HG03045 (cell line): ENCODE measurements at regions not wholly inside any gene's neighbourhood (a gene's known extent, or its start where the extent isn't known, plus 50 kb on each side); places are given as distances from the start of the nearest gene placed in this dataset.
A peak's percentile ranks its signal among the peaks of the same experiment; 100 is the strongest.
"Not testable (repeated sequence)": the region's sequence is repeated elsewhere in the genome, so short reads cannot be mapped to it uniquely, and the experiment has no call there.

Source experiments
- ATAC-seq: cut with Tn5 transposase; IDR thresholded peaks from one replicate; pipeline ENCODE4 v1.9.1; 2021; ENCODE audit warnings: mild to moderate bottlenecking, moderate library complexity; ENCODE audit not compliant: unreplicated experiment

DNA sequence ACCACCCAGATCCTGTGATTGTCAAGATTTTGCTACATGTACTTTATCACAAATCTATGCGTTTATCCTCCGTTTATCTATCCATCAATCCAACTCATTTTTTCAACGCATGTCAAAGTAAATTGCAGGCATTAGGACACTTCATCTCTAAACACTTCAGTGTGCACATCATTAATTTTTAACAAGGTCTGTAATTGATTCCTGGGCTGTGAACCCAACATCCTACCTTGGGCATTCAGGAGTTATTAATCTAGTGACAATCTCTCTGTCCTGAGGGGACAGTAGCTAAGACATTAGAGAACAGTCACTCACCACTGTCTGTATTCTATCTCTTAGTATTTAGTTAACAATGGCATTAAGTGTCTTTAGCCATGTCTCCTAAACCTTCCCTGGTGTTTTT lies 264.7 kb downstream of the SOX9 start:
- ATAC-seq: no peak

DNA sequence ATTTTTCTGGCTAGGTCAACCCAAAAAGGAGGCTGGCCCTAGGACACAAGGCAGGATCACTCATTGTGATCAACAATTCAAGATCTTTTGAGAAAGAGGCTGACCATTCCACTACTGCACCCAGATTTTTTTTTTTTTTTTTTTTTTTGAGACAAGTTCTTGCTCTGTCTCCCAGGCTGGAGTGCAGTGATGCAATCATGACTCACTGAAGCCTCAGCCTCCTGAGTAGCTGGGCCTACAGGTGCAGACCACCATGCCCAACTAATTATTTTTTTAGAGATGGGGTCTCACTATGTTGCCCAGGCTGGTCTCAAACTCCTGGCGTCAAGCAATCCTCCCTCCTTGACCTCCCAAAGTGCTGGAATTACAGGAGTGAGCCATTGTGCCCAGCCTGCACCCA lies 265.4 kb downstream of the SOX9 start:
- ATAC-seq: not testable (repeated sequence)

DNA sequence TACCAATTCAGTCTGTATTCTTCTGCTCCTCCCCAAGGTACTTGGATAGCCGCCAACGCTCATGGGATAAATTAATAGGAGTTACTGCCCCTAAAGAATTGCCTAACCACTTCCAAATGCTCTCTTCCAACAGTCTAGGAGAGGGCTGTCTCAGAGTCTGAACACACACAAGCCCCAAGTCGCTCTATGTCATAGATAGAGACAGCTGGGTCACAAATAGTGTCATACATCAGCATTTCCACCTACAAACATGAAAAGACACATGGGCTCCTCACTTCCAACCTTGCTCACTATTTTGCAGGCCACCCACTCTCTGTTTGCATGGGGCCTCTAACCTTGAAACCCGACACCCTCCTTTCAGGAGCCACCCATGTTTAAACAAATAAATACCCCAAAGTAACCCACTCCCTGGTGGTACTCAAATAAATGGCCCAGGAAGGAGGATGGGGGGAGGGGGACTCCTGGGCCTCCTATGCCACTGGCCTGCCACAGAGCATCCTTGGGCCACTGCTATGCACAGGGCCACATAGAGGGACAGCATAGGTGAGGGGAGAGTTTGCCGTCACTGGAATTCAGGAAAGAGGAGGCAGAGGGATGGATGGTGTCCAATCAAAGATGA lies 265.9 kb downstream of the SOX9 start:
- no peak for ATAC-seq

DNA sequence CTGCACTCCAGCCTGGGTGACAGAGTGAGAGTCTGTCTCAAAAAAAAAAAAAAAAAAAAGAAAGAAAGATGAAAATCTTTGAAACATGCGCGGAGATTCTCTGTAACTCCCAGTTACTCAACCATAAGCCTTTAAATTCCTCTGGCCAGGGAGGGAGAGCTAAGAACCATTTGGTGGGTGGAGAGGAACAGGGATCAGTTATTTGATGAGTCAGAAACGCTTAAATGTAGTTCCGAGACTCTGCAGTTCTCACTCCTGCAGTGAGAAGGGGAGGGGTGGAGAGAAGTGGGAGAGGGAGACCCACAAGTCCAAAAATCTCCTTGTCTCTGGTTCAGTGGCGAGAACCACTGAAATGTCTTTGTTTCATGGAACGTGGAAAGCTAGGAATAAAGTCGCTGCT lies 266.7 kb downstream of the SOX9 start:
- no peak for ATAC-seq

DNA sequence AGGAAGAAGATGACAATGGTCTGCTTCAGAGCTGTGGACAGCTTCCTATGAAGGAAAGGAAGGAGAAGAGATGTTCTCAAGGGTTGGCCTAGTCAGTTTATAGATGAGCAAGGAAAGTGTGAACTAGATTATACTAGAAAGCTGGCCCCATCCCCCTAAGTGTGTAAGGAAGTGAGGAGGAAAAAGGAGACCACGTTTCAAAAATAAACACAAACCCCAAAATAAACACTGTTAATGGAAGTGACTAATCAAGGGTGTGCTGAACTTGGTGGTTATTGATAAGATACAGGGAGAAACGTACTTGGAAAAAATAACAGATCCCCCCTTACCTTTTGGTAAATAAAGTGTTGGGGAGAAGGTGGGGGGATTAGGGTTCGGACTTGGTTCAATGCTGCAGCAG lies 267.1 kb downstream of the SOX9 start:
- no peak for ATAC-seq

DNA sequence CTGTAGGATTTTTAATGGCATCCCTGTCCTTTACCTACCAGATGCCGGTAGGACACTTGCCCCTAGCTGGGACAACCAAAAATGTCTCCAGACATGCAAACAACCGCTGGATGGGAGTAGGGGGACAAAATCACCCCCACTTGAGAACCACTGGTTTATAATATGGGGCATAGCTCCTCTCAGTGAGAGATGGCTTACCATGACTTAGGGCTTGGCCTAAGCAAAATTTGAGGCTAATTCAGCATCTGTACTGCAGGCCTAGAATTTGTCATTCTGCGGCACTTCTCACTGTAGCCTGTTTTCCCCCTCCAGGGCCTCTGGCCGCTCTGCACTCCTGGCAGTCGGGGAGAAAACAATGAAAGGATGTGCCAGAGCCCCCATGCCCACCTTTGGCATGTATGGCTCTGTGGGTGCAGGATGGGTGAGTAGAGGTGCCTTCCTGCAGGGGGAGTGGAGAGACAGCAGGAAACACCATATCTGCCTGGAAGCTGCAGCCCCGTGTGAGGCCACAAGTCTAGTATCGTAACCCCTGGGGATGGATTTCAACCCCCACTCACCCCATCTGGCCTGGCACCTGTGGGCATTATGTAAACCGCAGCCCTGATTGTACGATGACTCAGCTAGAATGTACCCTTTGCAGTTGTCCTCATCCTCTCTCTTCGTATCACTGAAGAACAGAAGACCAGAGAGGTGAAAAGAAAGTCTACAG lies 268.1 kb downstream of the SOX9 start:
- ATAC-seq: peak; percentile 48

DNA sequence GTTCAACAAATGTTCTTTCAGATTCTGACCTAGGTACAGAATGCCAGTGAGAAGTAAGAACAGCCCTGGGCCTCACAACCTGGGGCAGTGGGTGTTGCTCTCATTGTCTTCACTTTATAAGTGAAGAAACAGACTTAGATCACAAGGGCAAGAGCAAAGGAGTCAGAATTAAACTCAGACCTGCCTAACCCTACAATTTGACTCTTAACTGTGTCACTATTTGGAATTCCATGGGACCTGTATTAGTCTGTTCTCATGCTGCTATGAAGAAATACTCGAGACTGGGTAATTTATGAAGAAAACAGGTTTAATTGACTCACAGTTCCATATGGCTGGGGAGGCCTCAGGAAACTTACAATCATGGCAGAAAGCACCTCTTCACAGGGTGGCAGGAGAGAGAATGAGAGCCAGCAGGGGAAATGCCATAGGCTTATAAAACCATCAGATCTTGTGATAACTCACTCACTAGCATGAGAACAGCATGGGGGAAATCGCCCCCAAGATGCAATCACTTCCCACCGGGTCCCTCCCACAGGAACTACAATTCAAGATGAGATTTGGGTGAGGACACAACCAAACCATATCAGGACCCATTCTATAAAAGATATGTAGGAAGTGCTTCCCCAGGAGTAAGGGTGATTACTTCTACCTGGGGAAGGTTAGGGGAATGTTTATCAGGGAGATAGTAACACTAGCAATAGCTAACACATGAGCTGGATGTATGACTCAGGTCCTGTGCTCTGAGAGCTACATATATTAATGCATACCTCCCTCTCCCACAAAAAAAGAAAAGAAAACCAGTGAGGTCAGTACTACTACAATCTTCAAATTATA lies 270.1 kb downstream of the SOX9 start:
- ATAC-seq: no peak

DNA sequence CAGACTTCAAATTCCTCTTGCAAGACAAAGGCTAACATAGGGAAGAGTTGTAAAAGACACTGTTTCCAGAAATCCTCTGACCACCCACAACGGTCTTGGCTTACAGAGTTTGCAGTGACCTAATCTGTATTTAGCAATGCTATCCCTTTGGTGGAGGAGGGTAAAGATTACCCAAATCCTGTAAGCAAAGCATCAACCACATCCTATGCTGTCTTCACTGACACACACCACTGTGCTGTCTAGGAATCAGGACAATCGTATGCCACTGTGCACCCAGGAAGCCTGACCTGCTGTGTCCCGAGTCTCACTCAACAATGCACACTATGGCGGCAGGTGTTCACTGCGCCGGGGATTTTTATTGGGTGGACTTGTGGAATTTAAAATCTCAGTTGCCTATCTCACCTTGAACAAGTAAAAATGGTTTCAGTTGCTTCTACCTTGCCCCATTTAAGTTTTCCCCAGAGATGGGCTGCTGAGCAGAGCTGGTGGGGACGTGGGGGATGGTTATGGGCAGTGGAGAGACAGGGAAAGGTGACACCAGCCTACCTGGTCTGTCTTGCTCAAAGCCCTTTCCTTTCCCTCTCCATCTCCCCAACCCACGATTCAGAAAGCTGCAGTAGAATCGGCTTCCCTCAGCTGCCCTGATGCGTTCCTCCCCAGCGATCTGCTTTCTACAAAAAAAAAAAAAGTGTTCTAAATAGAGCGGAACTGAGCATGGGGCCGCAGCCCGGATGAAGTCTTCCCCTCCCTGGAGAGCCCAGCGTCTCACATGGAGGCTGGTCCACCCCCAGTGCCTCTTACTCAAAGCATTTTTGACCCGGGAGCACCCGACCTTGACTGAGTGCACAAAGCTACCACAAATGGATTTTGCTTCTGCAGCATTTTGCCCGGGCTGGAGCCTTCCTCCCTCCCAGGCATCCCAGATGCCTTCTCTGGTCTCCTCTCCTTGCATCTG lies 271.5 kb downstream of the SOX9 start:
- no peak for ATAC-seq

DNA sequence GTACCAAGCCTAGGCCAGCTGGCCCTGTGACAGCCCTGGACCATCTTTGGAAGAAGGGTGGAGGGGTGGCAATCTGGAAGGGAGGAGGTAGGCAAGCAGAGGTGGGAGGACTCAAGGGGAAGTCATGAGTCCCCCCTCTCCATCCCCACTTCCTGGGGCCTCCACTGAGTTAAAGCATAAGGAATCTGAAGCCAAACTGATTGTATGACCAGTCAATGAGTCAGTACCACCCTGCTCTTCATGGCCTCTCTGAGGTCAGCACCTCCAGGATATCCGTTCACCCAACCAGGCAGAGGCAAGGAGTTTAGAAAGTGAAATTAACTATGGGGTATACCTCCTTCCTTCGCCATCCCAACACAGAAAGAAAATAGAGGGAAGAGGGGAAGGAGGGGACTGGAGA lies 272.7 kb downstream of the SOX9 start:
- no peak for ATAC-seq

DNA sequence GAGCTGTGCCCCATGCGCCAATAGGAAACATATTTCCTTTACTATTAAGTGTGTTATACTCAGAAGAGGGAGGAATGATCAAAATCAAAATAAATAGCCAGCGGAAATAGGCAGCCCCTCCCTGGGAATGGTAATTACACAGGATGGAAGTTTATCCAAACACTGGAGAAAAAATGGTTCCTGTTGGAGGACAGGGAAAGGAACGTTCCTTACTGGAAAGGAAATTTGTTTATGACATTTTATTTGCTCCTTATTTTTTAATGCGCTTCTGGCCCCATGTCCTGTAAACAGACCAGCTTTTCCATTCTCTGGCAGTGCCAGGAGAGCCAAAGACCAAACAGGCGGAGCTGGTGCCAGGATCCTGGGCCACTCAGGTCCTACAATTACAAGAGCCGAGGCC lies 273.7 kb downstream of the SOX9 start:
- no peak for ATAC-seq

DNA sequence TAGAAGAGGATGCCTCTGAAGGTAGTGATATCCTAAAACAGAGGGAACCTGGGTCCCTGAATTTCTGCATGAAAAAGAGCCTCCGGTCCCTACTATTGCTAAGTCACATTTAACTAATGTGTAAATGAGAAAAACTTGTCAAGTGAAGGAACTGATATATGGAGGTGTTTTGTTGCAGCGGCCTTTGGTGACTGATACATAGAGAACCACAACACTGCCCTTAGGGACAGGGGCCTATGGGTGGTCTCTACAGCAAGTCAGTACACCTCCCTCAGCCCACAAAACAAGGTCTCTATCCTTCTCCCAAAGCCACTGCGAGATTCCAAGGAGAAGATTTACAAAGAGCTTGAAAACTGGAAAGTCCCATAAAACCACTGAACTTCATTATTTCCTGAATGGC lies 275.3 kb downstream of the SOX9 start:
- no peak for ATAC-seq

DNA sequence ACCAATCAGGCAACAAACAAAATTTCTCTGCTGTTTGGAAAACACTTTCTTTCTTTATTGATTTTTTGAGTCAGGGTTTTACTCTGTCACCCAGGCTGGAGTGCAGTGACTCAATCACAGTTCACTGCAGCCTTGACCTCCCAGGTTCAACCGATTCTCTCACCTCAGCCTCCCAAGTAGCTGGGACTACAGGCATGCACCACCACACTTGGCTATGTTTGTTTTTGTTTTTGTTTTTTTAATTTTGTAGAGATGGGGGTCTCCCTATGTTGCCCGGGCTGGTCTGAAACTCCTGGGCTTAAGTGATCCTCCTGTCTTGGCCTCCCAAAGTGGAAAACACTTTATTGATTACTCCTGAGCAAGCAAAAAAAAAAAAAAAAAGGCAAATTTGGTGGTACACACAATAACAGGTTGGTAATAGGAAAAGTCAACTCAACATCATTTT lies 276.4 kb downstream of the SOX9 start:
- no peak for ATAC-seq

DNA sequence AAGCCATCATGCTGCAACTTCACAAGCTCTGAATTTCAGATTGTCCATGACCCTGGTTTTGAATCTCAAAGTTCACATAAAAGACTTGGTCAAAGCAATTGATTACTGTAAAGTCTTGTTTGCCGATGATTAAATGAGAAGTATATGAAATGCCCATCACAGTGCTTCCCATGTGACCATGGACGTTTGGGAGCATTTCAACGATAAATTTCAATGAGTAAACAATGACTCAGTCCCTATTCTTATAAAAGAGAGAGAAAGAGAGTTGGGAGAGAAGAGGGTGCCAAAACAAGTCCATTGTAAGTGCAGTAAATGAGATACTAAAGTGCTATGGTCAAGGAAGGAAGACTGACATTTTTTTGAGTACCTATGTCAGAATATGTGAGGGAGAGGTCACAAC lies 276.9 kb downstream of the SOX9 start:
- ATAC-seq: no peak

DNA sequence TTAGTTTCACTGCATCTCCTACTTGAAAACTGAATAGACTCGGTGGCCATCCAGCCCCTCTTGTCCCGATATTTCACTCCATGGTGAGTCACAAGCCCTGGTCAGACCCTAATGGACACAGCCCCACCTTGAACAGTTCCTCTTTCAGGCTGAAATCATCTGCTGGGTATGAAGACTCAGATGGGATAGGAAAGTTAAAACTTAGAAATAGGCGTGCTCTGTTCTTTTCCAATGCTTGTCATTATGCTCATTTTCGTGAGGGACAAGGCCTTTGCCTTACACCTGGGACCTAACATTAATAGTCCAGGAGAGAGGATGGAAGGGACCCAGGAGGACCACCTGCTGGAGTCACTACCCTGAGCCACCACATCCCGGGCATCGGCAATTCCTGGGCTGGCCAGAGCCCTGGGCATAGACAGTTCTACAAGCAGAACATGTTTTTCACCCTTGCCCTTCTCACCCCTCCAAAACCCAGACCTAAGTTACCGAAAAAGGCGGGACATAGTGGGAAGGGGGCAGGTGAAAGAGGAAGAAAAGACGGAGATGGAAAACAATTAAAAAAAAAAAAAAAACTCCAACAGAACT lies 278.3 kb downstream of the SOX9 start:
- ATAC-seq: no peak

DNA sequence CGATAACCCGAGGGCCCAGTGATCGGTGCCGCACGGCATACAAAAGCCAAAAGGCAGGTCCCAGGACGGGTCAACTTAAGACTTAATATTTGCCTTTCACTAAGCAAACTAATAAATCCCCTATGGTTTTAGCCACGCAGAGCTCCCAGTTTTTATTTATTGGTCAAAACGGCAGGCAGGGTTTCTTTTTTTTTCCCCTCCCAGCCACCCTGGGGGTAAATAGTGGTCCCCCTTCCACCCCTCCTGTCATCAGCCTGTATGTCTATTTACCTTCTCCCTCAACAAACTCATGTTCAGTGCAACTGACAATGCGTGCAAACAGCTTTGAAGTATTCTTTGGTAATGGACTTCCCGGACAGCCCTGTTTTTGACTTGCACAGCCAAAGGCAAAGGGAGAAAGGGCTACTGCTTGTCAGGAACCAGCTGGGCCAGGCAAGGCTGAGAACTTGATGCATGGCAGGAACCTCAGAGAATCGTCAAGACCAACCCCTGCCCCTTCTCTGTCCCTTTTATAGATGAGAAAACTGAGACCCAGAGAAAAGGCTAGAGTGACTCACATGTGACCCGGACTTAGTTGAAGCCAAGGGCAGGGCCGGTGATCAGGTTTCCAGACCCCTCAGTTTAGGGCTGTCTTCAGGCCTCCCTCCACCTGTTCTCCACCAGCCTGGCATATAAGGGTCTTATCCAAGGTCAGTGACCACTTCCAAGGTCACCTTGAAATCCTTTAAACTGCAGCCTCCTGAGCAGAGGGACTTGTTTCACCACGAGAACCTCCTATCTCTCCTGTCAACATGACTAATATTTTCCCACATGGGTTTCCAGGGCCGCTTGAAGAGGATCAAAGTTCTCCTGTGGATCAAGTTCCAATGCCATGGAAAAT lies 279.0 kb downstream of the SOX9 start:
- ATAC-seq: no peak

DNA sequence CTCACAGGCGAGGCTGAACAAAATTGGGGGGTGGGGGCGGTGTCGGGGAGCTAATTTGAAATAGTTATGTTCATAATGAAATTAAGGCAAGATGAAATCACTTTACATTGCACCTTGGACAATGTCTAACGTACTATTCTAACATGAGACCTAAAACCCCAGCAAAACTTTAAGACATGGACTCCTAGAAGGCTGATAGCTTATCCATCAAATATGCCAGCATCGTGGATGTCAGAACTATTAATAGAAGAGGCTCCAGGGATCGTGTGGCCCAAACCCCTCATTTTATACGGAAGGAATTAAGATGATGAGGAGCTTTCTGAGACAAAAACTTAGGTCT lies 279.6 kb downstream of the SOX9 start:
- no peak for ATAC-seq

DNA sequence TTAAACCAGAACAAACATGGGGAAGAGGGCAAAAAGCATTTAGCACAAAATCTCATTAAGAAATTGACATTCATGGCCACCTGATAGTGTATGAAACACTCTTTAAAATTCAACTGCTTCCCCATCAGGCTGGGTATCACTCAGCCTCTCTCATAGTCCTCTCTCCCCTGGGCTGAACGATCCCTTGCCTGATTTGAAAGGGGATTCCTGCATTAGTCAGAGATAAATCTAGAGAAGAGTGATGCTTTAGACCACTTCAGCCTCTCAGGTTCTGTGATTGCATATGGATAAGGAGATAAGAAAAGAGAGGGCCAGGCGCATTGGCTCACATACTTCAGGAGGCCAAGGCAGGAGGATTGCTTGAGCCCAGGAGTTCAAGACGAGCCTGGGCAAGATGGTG lies 280.0 kb downstream of the SOX9 start:
- ATAC-seq: no peak

DNA sequence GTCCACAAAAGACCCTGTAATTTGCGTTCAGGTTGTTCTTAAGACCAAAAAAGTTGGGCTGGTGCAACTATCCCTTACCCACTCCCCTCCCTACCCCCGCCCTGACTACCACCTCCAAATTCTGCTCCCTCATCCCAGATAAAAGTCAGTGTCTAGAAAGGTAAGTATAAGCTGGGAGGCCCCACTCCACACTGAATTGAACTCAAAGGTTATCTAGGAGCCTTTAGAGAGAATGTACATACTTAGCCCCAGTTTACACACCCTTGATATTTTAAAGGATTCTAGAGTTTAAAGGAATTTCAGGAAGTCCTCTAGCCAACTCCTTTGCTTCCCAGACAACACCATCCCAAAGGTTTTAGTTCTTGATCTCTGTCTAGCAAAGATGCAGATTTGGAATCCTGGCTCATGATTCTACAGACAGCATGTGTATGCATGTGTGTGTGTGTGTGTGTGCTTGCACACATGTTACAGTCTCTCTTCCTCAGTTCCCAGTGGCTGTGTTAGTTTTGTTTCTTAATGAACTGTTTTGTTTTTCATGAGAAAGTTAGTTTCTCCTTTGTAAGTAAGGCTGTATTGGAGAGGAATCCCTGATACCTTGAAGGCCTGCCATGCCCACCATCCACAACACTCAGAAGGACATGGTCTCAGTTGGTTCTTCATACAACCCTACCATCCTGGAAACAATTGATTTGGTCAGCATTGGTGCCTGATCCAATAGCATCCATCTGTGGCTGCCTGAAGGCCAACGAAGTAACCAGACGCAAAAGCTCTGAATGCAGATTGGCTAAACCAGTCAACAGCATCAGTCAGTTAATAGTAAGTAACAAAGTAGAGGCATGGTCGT lies 281.3 kb downstream of the SOX9 start:
- ATAC-seq: no peak

DNA sequence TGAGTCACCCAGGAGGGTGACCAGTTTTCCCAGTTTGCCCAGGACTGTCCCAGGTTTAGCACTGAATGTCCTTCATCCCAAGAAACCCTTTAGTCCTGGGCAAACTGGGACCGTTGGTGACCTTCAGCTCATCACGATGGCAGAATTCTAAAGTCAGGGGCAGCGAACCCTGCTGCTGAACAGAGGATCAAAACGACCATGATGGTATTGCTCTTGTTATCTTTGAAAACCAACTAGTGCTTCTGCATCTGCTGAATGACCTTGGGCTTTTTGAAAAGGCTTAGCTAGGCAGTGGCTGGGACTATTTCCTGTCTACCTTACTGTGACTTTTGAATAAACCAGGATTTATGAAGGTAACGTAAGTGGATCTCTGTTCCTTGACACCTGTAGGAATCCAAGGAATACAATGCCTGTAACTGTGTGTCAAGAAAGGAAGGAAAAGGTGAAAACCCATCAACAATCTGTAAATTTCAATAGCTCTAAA lies 281.9 kb downstream of the SOX9 start:
- no peak for ATAC-seq
